GM19025 (cell line): ENCODE measurements at regions not wholly inside any gene's neighbourhood (a gene's known extent, or its start where the extent isn't known, plus 50 kb on each side); places are given as distances from the start of the nearest gene placed in this dataset.
A peak's percentile ranks its signal among the peaks of the same experiment; 100 is the strongest.

ENCODE experiments used
- ATAC-seq: cut with Tn5 transposase; IDR thresholded peaks from one replicate; pipeline ENCODE4 v1.9.1; 2021; ENCODE audit warnings: mild to moderate bottlenecking, low read depth, moderate library complexity; ENCODE audit not compliant: unreplicated experiment

DNA sequence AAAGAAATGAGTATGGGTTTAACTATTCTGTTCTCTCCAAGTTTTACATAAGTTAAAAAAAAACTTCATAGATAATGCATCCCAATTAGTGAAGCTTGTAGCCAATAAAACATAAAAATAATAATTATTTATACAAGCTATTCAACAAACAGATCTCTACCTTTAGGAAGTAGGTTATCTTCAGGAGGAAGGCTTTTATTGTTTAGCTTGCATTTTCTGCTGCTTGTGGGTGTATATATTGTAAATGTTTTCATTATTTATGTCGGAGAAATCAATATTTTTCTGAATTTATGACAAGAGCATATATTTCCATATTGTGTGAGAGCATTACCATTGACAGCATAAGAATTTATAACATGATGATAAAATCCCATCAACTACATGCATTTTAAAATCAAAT is 208.3 kb downstream of the TRAM1L1 start:
- ATAC-seq: no peak

DNA sequence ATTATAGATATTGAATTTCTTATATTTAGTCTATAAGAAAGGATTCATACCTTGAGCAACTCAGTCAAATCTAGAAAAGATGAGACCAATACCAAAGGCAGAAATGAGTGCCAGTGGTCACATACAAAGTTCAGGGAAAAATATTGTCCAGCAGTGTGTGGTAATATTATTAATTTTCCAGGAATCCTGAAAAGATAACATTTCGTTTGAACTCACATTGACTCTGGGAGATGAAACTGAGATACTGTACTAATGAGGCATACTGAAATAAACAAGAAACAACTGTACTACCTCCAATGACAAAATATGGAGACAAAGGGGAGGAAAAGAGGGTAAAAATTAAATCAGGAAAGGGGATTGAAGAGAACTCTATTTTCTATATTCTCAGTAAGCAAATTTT is 212.4 kb downstream of the TRAM1L1 start:
- no peak for ATAC-seq

DNA sequence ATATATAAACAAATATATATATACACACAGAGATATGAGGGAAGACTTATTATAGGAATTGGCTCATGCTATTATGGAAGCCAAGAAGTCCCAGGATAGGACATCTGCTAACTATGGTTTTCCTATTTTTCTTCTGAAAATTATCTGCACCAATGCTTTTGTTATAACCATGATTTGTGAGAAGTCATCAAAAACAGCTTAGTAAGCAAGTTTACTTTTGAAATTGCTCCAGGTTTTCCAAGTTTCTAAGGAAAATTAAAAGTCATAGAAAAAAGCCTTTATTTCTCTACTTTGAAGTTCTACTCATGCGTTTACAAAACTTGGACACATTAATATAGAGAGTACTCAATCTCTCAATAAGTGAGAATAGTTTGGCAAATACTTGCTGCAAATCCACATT is 213.1 kb downstream of the TRAM1L1 start:
- ATAC-seq: no peak

DNA sequence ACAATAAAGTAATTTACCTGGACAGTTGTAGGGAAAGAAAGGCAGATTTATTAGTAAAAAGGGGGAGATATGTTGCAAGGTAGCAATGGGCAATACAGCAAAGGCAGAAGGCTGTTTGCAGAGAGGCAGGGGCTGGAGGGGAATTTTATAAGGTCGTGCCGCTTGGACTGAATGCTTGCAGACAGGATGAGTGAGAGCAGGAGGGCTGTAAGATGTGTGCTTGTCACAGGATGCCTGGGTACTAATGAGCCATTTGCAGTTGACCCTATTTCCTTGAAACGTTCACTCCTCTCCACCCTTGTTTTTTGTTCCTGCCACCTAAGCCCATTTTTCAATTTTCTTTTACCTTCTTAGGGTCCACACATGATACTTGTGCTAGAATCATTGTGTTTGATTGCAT is 214.7 kb downstream of the TRAM1L1 start:
- no peak for ATAC-seq

DNA sequence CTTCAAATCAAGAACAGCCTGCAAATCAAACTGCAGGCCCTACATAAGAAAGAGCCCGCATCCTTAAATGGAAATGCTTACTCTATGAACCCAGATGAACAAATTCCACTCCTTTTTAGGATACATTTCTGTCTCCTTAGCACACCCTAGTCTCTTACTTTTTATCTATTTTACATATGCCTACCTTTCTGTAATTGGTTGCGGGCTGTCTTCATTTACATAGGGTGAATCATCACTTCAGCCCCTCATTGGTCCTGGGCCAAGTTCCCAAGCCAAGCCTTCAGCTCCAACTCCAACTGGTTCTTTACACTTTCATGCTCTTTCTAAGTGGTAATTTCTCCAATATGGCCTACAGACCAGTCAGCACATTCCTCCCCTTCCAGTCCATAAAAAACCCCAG is 219.3 kb downstream of the TRAM1L1 start:
- no peak for ATAC-seq

DNA sequence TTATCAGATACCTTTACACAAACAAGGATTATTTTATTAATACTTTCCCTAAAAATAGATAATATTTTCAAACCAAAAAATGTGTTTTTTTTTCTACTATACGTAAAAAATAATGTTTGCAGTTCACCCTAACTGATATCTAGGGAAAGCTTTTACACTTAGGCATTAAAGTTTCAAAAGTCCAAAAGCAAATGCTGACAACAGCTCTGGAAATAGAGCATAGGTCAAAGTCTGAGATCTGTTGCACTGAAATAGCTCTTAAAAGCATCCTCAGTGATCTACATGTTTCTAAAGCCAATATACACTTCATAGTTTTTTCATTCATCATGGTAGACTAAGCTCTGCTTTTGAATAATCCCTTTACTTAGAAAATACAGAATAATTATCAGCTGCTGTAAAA is 222.8 kb downstream of the TRAM1L1 start:
- no peak for ATAC-seq

DNA sequence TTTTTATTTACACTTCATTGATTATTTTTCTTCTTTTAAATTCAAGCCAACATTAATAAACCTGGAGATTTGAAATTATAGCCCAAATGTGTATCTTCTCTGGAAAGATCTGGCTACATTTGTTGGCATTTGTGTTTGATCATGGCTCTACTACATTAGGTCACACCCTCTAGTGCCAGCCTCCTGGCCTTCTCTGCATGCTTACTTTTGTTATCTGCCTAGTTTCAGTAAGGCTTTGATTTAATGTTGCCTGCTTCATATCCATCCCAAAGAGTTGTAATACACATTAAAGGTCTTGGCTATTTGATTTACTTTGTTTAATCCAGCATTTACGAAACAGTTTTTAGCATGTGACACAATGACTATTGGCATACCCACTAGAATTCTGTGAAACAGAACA is 224.5 kb downstream of the TRAM1L1 start:
- no peak for ATAC-seq

DNA sequence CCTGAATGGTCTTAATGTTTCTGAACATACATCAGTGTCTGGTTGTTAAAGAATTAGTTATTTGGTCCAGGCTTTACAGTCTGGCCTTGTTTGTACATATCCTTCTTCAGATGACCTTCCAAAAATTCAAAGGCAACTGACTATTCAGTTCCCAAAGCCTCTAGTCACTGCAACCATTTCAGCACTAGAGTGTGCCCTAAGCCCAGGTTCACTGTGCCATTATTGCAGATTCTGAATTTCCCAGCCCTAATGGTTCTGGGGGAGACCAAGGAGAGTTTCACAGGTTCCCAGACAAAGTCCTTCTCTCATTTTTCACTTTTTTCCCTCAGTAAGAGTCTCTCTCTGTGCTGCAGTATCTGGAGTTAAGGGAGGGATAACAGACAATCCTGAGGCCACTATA is 235.8 kb downstream of the TRAM1L1 start:
- ATAC-seq: no peak

DNA sequence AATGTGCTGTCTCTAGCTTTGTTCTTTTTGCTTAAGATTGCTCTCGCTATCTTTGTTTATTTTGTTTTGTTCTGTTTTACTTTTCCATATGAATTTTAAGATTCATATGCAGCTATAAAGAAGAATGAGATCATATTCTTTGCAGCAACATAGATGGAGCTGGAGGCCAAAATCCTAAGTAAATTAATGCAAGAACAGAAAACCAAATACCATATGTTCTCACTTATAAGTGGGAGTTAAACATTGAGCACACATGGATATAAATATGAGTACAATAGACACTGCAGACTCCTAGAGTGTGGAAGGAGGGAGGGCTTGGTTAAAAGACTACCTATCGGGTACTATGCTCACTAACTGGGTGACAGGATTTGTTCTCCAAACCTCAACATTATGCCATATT is 237.8 kb downstream of the TRAM1L1 start:
- no peak for ATAC-seq

DNA sequence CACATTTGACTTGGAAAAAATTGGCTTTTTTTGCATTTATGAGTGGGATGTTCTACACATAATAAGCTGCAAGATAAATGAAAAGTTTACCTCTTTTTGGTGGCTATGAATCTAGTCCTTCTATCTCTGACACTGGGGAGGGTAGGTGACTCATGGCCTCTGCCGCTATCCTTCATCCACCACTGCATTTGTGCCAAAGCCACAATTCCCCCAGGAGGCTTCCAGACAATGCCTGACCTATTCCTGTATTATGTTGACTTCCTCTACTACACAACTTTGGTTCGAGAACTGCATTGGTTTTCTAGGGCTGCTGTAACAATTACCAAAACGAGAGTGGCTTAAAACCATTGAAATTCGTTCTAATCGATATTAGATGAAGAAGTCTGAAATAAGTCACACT is 245.6 kb downstream of the TRAM1L1 start:
- no peak for ATAC-seq

DNA sequence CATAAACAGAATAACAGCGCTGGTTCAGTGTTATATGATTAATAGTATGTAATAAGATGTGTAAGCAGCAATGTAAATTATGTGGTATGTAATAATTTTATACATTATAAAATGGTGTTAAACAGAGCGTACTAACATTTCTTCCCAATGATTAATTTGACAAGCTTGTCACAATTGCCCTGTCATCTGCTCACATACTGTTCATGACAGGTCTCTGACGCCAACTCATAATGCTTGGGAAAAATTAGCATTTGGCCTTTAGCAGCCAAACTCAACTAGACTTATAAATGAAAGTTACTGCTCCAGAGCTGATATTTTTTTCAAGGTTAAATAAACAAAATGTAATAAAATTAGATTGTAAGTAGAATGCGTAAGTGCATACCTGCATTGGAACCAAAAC is 246.8 kb downstream of the TRAM1L1 start:
- no peak for ATAC-seq

DNA sequence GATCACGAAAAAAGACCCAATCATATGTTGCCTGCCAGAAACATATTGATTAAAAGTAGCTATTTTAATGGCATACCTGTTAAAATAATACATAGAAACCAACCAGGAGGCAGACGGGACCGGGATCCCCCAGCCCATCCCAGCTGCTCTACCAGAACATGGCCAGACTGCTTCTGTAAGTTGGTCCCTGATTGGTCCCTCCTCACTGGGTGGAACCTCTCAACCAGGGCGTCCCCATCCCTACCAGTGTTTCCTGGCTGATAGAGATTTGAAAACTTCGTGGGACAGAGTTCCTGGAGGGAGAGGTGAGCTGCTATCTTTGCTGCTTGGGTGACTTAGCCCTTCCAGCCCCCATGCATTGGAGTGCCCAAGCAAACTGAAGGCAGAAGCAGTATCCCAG is 256.2 kb downstream of the TRAM1L1 start:
- no peak for ATAC-seq

DNA sequence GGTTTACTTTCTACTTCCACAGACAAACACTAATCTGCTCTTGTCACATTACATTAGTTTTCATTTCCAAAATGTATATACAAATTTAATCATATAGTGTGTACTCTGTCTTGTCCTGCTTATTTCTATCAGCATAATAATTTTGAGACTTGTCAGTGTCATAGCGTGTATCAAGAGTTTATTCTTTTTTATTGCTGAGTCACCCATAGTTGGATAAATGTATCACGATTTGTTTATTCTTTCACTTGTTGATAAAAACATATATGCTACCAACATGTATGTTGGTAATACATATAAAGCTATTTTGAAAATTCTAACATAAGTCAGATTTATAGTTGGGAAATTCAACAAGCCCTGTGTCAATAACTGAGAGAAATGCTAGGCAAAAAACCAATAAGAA is 261.2 kb downstream of the TRAM1L1 start:
- no peak for ATAC-seq

DNA sequence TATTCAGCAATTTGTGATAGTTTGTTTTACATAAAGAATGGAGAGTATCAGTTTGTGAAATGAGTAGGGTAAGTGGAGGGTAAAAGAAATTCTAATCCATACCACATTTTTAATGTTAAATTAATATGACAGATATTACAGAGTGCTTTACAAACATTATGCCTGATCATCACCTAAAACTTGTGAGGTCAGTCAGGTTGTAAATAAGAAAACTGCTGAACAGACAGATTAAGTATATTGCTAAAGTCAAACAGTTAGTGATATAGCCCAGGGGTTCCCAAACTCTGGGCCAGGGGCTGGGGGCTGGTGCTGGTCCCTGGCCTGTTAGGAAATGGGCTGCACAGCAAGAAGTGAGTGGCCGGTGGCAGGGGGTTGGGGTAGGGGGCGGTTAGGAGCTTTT is 273.6 kb downstream of the TRAM1L1 start:
- no peak for ATAC-seq

DNA sequence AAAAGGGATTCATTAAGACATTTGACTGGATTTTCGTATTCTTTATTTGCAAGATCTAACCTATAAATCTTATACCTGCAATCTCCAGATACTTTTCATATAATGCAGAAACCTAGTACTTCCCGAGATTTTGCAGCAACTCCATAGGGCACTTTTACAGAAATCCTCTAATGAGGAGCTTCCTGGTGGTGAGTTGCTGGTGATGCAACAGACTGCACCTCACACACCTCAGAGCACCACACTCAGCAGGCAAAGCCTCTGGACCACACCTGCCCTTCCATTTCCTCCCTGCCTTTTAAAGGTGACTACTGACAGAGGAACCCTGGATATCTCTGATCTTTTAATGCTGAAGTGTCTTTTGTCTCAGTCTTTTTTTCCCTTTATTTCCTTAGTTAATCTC is 289.4 kb downstream of the TRAM1L1 start:
- ATAC-seq: no peak

DNA sequence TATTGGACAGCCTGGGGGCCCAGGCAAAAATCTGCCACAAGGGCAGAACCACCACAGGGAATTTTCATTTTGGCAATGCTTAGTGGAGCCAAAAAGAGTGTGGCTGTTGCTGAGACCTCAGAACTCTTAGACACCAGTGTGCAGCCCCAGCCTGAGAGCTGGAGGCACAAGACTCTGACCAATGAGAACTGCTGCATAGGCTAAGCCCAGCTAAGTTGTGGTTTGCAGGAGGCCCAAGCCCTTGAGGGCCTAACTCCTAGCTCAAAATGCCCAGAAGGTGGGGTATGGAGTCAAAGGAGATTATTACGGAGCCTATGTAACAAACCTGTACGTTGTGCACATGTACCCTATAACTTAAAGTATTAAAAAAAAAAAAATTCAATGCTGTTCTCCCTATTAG is 296.7 kb downstream of the TRAM1L1 start:
- no peak for ATAC-seq

DNA sequence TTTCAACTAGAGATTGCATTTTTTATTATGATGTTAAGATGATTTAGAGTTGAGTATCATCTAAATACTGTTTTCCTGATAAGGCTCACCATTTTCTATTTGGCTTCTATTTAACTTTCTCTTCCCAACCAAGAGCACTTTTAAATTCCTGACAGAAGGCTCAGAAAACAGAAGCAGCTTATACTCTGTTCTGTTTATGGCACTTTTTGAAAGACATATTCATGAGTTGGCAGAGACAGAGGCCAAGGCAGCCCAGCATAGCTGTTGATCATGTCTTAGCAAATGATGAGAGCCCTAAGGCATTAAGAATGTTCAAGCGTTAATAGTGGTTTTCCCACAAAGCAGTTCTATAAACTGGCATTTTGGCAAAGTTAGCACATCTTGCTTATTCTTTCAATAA is 330.3 kb downstream of the TRAM1L1 start:
- no peak for ATAC-seq

DNA sequence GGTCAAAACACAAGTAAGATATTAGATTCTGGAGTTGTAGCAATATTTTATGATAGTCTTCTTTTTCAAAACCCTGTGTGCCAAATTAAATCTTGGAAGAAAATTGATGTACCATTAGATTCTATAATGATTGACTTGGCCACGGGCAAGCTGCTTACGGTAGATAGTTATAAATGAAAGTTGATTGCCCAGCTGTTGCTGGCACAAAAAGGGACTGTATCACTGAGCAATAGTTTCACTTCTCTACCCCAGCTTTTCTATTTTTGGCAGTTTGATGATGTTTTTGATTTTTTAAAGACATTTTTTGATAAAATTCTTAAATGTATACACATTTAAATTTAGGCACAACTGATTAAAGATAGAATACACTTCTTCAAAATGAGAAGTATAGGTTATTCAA is 333.3 kb downstream of the TRAM1L1 start:
- ATAC-seq: no peak

DNA sequence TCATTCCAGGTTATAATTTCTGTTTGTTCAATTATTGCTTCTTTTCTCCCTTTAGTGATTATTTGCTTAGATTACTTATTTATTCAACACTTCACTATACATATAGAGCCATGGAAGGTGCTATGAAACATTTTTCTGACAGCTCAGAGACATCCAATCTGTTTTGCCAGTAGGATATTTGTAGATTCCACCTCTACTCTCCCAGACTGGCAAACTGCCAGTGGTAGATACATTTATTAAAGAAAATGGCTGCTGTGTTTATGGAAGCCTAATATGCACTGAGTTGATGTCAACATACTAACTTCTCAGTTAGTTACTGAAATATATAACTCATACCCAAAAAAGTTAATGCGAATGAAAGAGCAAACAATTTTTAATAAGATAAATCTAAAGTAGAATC is 348.6 kb downstream of the TRAM1L1 start:
- no peak for ATAC-seq

DNA sequence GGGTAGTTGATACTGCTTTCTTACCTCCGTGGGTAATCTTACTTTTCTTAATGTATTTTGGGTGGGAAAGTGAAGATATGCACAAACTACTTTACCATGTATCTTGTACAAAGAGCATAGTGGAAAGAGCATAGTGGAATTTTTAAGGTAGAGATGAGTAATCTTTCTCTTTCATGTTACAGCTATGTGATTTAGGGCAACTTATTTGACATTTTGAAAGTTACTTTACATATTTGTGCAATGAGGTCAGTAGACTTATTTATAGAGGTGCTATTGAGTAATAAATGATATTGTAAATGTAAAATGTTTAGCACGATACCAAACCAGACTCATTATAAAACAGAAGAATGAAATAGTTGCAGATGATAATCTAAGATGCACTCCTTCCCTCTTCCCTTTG is 351.2 kb downstream of the TRAM1L1 start:
- ATAC-seq: no peak

DNA sequence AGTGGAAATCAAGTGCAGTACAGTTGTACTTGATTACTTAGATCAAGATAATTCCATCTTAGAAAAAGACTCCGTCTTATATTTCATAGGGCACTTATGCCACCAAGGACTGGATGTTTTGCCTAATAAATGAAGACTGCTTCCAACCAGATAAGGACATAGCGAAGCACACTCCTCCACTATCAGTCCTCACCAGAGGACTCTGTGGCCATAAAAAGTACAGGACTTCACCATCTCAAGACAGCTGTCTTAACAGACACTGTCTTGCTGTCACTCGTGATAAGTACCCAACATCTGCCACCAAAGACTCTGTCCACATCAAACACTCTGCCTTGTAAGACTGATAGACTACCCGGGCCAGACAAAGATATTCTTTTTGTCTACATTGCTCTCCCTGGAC is 352.0 kb downstream of the TRAM1L1 start:
- no peak for ATAC-seq

DNA sequence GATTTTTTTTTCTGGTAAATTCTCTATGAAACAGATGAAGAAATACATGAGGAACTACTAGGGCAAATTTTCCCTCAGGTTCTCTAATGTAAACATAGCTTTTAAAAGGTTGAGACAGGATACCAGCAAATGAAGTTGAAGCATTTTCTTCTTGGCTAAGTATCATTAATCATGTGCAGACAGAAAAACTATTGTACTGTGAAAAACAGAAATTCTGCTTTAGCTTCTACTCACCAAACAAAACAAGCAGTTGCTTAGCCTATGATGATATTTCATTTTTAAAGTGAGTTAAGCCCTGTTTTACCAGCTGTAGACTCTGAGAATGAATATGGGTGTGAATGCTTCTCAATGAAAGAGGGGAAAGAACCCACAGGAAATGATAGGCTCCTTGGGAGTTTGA is 358.9 kb downstream of the TRAM1L1 start:
- no peak for ATAC-seq

DNA sequence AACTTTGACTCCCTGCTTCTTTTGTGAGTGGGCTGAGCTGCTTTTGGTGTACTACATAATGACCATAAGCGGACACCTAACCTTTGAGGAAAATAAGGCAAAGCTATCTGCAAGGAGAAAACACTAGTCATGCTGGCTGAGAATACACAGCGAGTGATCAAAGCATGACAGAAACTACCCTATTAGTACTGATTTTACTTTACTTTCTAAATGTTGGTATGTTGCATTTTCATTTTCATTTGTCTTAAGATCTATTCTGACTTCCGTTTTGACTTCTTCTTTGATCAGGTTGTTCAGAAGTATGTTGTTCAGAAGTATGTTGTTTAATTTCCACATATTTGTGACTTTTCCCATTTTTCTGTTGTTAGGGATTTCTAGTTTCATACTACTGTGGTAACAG is 361.1 kb downstream of the TRAM1L1 start:
- peak; percentile 98 for ATAC-seq

DNA sequence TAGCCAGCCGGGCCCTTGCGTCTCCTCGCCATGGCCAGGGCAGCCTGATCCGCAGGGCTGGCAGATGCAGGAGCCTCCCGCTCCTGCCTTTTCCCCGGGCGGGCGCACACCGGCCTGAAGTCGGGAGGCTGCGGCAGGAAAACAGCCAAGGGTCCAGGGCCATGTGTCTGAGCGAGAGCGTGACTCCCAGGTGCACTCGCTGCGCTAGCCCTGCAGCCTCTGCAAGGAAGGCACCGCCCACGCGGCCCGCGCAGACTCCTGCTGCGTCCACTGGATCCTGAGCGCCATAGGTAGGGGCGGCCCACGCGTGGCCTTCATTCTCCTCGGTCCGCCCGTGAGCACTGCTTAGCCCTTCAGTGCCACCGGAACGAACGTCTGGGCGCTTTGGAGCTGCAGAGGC is 379.9 kb downstream of the TRAM1L1 start:
- ATAC-seq: no peak
